Motor neuron (in vitro differentiated cells): ENCODE measurements at regions not wholly inside any gene's neighbourhood (a gene's known extent, or its start where the extent isn't known, plus 50 kb on each side); places are given as distances from the start of the nearest gene placed in this dataset.
"Not testable (repeated sequence)": the region's sequence is repeated elsewhere in the genome, so short reads cannot be mapped to it uniquely, and the experiment has no call there.

Source experiments
- ATAC-seq, 8 experiments: fragments of 200-7000 bp; cut with Tn5 transposase; replicated peaks in 6 of 8; 2 replicates each; pipeline ENCODE4 v1.8.0; 2021; ENCODE audit warnings: mild to moderate bottlenecking in 8 of 8, moderate library complexity in 8 of 8
- H3K27ac ChIP-seq, 2 donors: fragments of 250-450 bp; sonication (Bioruptor Pico); 2 replicates each; pipeline ENCODE4 v1.9.0; 2021; ENCODE audit warnings: antibody characterized with exemption in 2 of 2, mild to moderate bottlenecking in 2 of 2, moderate library complexity in 1 of 2
- H3K4me1 ChIP-seq, 2 donors: fragments of 250-450 bp; sonication (Bioruptor Pico); replicated peaks in 1 of 2; 2 replicates each; pipeline ENCODE4 v1.6.1; 2021; ENCODE audit warnings: antibody characterized with exemption in 2 of 2, mild to moderate bottlenecking in 2 of 2, moderate library complexity in 1 of 2
- H3K4me3 ChIP-seq, 5 donors: fragments of 250-450 bp; sonication (Bioruptor Pico); 2 replicates each; pipeline ENCODE4 v1.9.0; 2021; ENCODE audit warnings: antibody characterized with exemption in 5 of 5, mild to moderate bottlenecking in 5 of 5, moderate library complexity in 4 of 5
- WGBS, 10 experiments: fragments of 450-650 bp; shearing (Covaris generic); methylation state at CpG; one replicate each; pipeline ENCODE4 v1.0.0; 2022; 5-methylcytosine and 5-hydroxymethylcytosine counted together
- in situ Hi-C, 9 experiments: fragments of 400-800 bp; cut with MboI; loops; one replicate each; pipeline ENCODE4 v1.15.0; 2021; ENCODE audit warnings: low sequenced_read_pairs in 9 of 9, low pct_unique_long_range_greater_than_20kb in 2 of 9; ENCODE audit not compliant: unreplicated experiment in 9 of 9

DNA sequence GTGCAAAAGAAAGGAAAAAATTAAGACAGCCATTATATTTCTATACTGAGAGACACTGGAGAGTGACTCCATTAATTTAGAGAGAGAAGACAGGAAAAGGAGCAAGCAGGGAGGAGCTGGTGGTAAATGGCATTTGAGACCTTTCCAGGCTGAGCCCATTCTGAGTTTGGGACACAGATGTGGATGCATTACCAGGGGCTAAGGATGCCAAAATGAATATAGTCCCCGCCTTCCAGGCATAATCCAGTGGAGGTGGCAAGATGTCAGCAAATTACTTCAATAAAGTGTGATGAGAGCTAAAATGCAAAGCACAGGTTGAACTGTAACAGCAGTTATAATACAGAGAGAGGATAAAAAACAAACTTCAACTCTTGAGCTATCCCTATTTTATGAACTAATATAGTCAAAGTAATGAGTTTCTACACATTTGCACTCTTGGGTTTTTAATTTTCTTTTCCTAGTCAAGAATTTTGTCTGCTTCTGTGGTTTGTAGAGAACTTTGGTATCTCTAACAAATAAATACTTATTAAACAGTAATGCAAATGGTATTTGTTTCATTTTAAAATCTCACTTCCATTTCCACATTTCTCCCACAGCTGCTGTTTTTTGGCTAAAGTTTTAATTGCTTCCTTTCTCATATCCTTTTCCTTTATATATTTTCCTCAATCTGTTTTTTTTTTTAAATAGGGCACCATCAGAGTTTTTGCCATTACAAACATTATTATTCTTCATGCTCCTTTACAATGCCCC lies 228.2 kb upstream of the KCNK2 start:
- no peak for ATAC-seq
- H3K4me3 ChIP-seq: no peak overlapping the region
- no peak overlapping the region for H3K27ac ChIP-seq
- peaks cover 0 to 7% of the 10 kb centered on the region in 2 donors for H3K4me1 ChIP-seq
- in situ Hi-C loops: no loop called here
- 20 to 100% (median 53%) methylated on average over 1 of the region's 1 CpG; no CpG with 5 or more reads in 4 of the 10 experiments for WGBS, 10 experiments

DNA sequence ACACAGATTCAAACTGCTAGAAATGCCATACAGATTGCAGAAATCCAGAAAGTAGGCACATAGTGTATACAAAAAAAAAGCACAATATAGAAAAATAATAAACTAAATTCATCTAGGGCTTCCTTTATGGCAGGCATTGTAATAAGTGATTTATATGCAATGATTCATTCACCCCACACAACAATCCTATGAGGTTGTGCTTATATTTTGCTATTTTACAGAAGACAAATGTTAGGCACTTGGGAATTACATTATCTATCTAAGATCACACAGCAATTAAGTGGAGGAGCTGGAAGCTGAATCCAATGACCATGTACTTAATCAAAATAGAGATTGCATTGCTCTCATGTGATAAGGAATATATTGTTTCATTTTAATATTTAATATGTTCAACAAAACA lies 225.7 kb upstream of the KCNK2 start:
- in situ Hi-C loops: no loop called here

DNA sequence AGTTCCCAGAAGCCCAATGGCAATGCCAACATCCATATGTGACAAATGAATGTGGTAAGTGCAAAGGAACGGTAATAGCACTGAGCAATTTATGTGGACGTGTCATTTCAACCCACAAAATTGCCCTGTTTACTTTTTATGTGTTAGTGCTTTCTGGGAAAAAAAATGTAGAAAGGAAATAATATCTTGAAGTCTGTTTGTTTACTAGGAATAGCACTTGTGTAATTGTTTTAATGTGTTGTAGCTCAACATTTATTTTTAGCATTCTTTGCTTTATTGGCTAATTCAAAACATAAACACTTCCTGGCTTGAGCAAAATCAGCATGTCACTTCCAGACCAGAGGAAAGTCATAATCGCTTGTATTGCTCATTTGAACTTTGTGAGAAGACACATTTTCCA lies 224.8 kb upstream of the KCNK2 start:
- in situ Hi-C loops: no loop called here
- peak in 1 of 8 experiments; percentile 58 for ATAC-seq
- H3K4me1 ChIP-seq: peaks cover 0 to 7% of the 10 kb centered on the region in 2 donors
- no peak overlapping the region for H3K27ac ChIP-seq
- no peak overlapping the region for H3K4me3 ChIP-seq
- WGBS, 10 experiments: 0 to 100% (median 69%) methylated on average over 1 to 3 of the region's 3 CpGs

More for the DNA sequence above, 225.7 kb upstream of the KCNK2 start:
- H3K27ac ChIP-seq: no peak overlapping the region
- ATAC-seq: peak in 4 of 8 experiments; percentile 57 to 72 (median 70)
- H3K4me3 ChIP-seq: no peak overlapping the region
- H3K4me1 ChIP-seq: peaks cover 0 to 7% of the 10 kb centered on the region in 2 donors

DNA sequence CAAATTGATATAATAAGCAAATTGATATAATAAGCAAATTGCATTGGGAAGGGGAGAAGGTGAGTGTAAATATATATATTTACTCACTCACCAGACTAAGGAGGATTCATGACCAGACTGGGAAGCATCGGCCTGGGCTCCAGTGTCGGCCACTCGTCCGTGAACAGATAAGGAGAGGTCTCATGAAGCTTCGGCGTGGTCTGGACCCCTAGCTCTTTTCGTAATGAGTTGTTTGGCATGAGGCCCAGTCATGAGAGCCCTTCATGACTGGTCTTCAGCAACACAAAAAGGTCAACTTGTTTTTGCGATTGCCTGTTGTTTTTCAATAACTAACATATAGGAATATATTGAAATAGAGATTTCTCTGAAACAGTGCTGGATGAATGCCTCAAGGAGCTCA lies 222.9 kb upstream of the KCNK2 start:
- no peak for ATAC-seq
- WGBS, 10 experiments: 50 to 100% (median 90%) methylated on average over 1 to 8 of the region's 8 CpGs; no CpG with 5 or more reads in 1 of the 10 experiments
- no peak overlapping the region for H3K4me3 ChIP-seq
- in situ Hi-C loops: no loop called here
- H3K4me1 ChIP-seq: peaks cover 0 to 7% of the 10 kb centered on the region in 2 donors
- H3K27ac ChIP-seq: no peak overlapping the region

DNA sequence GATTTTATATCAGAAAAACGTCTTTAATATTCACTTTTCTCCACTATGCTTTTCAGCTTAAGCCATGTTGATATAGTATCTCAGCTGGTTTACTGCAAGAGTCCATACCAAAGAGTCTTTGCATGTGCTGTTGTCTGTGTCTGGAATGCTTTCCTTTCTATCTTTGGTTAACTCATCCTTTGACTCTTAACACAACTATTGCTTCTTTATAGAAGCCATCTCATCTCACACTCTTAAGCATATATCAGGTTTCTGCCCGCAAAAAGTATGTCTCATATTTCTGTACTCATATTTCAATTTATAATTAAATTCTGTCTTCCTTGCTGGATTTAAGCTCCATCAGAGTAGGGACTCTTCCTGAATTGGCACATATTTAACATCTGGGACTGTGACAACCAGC lies 220.9 kb upstream of the KCNK2 start:
- in situ Hi-C loops: no loop called here
- ATAC-seq: no peak
- Histone ChIP-seq H3K27ac (no peak overlapping the region), H3K4me1 (peaks cover 0 to 4% of the 10 kb centered on the region in 2 donors), H3K4me3 (no peak overlapping the region)
- 38 to 100% (median 65%) methylated on average over 1 to 2 of the region's 2 CpGs for WGBS, 10 experiments

DNA sequence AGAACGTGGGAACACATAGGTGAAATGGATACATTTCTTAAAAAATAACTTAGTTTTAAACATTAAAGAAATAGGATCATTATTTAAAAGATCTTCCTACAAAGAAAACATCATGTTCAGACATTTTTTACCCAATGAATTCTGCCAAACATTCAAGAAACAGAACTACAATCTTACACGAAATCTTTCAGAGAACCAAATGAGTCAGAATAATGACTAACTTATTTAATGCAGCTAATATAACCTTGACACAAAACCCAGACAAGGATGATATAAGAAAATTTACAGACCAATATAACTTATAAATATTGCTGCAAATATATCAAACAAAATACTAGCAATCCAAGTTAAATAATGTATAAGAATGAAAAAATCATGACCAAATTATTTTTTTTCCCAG lies 220.1 kb upstream of the KCNK2 start:
- 13 to 78% (median 61%) methylated on average over 2 of the region's 2 CpGs; no CpG with 5 or more reads in 1 of the 10 experiments for WGBS, 10 experiments
- in situ Hi-C loops: no loop called here
- Histone ChIP-seq H3K4me1 (no peaks in the 10 kb centered on the region), H3K4me3 (no peak overlapping the region), H3K27ac (no peak overlapping the region)
- ATAC-seq: no peak

DNA sequence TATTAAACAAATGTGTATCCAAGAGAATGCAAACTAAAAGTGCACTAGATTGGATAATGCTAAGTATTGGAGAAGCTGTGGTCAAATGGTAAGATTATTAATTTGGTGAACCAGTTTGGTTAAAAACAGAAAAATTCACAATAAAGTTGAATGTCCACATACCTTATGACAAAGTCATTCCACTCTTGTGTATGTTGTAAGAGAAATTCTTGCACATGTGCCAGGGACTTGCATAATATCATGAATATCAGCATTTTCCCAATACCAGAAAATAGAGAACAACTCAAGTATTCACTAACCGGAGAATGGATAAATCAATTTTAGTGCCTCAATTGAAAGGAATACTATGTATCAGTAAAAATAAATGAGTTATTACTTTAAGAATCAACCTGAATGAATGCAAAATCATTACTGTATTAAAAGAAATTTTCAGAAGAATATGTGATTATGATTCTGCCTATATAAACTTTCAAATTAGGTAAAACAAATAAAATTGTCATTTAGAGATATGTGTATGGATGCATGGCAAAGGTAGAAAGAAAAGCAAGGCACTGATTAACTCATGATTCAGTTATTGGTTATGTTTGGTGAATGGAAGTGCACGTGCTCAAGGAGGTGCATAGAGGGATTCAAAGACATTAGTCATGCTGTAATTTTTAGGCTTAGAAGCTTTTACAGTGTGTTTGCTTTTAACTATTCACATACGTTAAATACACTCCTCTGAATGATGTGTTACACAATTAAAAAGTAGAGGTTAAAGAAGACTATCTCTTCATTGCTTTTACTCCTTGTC lies 217.4 kb upstream of the KCNK2 start:
- no peak overlapping the region for H3K27ac ChIP-seq
- ATAC-seq: no peak
- WGBS, 10 experiments: 26 to 92% (median 79%) methylated on average over 1 to 3 of the region's 3 CpGs
- no peaks in the 10 kb centered on the region for H3K4me1 ChIP-seq
- H3K4me3 ChIP-seq: no peak overlapping the region
- in situ Hi-C loops: no loop called here

DNA sequence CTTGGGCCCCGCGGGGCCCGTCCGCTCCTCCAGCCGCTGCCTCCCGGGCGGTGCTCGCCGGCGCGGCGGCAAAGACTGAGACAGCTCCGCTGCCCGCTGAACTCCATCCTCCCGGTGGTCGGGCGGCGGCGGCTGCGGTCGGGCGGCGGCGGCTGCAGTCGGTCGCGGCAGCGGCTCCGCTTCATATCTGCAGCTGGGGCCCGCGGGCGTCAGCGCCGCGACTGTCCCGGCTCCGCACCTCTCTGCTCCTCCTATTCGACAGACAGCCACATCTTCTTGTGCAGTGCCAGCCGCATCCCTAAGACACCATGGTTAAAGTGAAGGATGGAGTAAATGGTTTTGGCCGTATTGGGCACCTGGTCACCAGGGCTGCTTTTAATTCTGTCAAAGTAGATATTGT lies 212.1 kb upstream of the KCNK2 start:
- H3K4me3 ChIP-seq, H3K4me1 ChIP-seq, ATAC-seq, H3K27ac ChIP-seq, in situ Hi-C loops: not testable (repeated sequence)
- WGBS, 10 experiments: 84 to 100% (median 93%) methylated on average over 1 to 13 of the region's 40 CpGs; no CpG with 5 or more reads in 6 of the 10 experiments

DNA sequence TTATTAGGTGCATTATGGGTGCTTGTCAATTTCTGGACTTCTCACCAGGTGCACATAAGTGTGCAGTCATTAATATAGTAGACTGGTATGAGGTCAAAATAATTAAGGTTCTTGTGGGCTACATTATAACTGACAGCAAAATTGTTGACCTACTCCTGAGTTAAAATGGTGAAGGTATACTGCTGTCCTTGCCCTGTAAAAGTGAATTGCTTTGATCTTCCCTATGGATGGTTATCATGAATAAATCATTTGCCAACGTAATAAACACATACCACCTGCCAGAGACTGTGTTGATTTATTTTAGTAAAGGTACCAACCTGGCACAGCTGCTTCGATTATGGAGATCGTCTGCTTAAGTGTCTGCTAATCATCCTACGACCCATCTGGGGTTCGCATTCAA lies 201.6 kb upstream of the KCNK2 start:
- Histone ChIP-seq H3K4me3 (no peak overlapping the region), H3K27ac (no peak overlapping the region), H3K4me1 (no peaks in the 10 kb centered on the region)
- in situ Hi-C loops: no loop called here
- 43 to 97% (median 83%) methylated on average over 1 to 5 of the region's 5 CpGs; no CpG with 5 or more reads in 3 of the 10 experiments for WGBS, 10 experiments
- ATAC-seq: no peak

DNA sequence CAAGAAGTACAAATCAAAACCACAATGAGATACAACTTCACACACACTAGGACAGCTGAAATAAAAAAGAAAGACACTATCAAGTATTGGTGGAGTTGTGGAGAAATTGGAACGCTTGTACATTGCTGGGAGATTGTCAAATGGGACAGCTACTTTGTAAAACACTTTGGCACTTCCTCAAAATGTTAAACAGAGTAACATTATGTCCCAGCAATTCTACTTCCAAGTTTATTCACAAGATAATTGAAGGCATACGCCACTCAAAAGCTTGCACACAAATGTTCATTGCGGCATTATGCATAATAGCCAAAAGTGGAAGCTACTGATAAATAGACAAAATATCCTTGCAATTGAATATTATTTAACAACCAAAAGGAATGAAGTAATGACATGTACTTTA lies 199.9 kb upstream of the KCNK2 start:
- H3K4me1 ChIP-seq: no peaks in the 10 kb centered on the region
- 27 to 100% (median 81%) methylated on average over 1 to 3 of the region's 3 CpGs for WGBS, 10 experiments
- no peak overlapping the region for H3K27ac ChIP-seq
- in situ Hi-C loops: no loop called here
- no peak overlapping the region for H3K4me3 ChIP-seq
- ATAC-seq: peak in 1 of 8 experiments; percentile 40

DNA sequence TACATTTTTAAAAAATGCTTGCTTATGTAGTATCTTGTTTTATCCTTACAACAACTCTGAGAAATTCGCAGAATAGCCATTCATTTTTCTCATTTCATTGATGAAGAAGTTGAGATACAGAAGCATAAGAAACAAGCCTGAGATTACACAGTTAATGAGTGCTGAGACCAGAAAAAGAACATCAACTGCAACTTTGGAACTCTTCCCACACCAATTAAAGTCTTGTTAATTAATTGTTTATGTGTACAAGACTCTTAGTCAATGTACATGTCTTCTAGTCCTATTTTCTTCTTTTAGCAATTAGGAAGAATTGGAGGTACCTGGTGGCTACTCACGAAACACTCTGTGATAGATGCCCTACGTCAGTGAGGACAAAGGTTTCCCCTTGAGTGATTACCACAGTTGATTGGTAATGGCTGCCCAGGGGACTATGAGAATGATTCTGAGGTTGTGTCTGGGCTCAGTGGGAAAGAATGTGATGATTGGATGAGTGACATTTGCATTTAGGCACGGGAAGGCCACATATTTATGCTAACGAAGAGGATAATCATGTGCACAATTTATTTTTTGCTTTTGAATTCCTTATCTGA lies 187.4 kb upstream of the KCNK2 start:
- ATAC-seq: peak in 6 of 8 experiments; percentile 32 to 78 (median 58)
- no peak overlapping the region for H3K27ac ChIP-seq
- 20 to 73% (median 44%) methylated on average over 2 to 5 of the region's 5 CpGs for WGBS, 10 experiments
- in situ Hi-C loops: no loop called here
- H3K4me3 ChIP-seq: no peak overlapping the region
- peaks cover 5 to 17% of the 10 kb centered on the region in 2 donors for H3K4me1 ChIP-seq

DNA sequence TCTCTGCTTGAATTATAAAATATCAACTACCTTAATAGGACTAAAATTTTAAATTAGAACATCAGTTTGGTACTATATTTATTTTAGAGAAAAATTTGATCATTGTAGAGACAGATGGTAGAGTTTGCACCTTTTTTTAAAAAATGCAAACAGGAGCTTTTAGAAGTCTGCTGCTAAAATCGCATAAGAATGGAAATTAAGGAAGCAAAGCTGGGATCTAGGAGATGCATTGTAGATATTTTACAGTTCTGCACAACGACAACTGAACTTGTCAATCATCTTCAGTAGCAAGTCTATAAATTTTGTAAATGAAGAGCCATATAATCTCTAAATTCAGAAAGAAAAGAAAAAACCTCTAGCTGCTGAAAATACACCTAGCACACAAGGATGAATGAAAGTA lies 185.6 kb upstream of the KCNK2 start:
- Histone ChIP-seq H3K27ac (no peak overlapping the region), H3K4me3 (no peak overlapping the region), H3K4me1 (peaks cover 5 to 17% of the 10 kb centered on the region in 2 donors)
- in situ Hi-C loops: no loop called here
- ATAC-seq: no peak
- 57 to 100% (median 79%) methylated on average over 1 to 2 of the region's 2 CpGs for WGBS, 10 experiments

DNA sequence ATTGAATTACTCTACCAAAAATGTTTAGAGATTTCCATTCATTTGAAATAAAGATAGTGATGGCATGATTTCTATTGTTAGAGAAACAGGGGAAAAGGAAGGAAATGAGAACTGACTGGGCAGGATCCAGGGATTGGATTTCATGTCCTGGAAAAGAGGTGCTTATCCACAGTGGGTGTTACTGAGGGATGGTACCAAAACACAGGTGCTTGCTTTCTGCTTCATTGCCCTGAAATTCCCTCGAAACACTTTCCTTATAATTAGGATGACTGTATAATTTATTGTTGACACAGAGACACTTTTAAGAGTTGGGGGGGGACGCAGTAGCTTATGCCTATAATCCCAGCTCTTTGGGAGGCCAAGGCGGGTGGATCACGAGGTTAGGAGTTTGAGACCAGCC lies 185.0 kb upstream of the KCNK2 start:
- no peak overlapping the region for H3K27ac ChIP-seq
- 73 to 100% (median 85%) methylated on average over 1 to 4 of the region's 4 CpGs; no CpG with 5 or more reads in 3 of the 10 experiments for WGBS, 10 experiments
- H3K4me1 ChIP-seq: peaks cover 5 to 17% of the 10 kb centered on the region in 2 donors
- no peak for ATAC-seq
- H3K4me3 ChIP-seq: no peak overlapping the region
- in situ Hi-C loops: no loop called here
